ENCODE measurements at regions not wholly inside any gene's neighbourhood (a gene's known extent, or its start where the extent isn't known, plus 50 kb on each side); places are given as distances from the start of the nearest gene placed in this dataset.

- TF ChIP-seq CTCF (conservative IDR thresholded peaks at IDR 0.05; ENCODE audit: low read depth, low read length) (no peak), POLR2A (IDR thresholded peaks at IDR 0.05; ENCODE audit: low read depth, low read length) (no peak), RFX5 (IDR thresholded peaks at IDR 0.05; ENCODE audit: low read depth, low read length) (no peak), USF2 (IDR thresholded peaks at IDR 0.05; ENCODE audit: low read depth, low read length) (no peak), BHLHE40 (IDR thresholded peaks at IDR 0.05; ENCODE audit: low read depth, low read length) (no peak), CEBPB (IDR thresholded peaks at IDR 0.05; ENCODE audit: low read depth, low read length) (no peak), SMC3 (IDR thresholded peaks at IDR 0.05; ENCODE audit: low read depth, low read length) (no peak)
Observed at GRCh38 chr3:56931836-56932235, 128.6 kb upstream of the SPATA12 start.
